GM13977 (cell line): ENCODE measurements at regions not wholly inside any gene's neighbourhood (a gene's known extent, or its start where the extent isn't known, plus 50 kb on each side); places are given as distances from the start of the nearest gene placed in this dataset.

ENCODE experiments used
- DNase-seq: peaks from one replicate; pipeline ENCODE4 v3.0.0; 2012; ENCODE audit warnings: low spot score
- in situ Hi-C: fragments of 300-500 bp; cut with MboI; formaldehyde crosslinking; loops from one replicate; pipeline ENCODE4 v1.12.0; 2022; ENCODE audit warnings: low sequenced_read_pairs, low pct_unique_long_range_greater_than_20kb, mixed read lengths, inconsistent platforms; ENCODE audit not compliant: unreplicated experiment
- TF ChIP-seq, protein P1 (sequence below): IDR thresholded peaks from 2 replicates; pipeline ENCODE4 v1.5.1; 2012; ENCODE audit warnings: mild to moderate bottlenecking, control low read depth; ENCODE audit not compliant: insufficient read depth; ENCODE audit errors: extremely low read depth, missing control alignments

- in situ Hi-C loops = no loop called here
- TF ChIP-seq, protein P1, sequence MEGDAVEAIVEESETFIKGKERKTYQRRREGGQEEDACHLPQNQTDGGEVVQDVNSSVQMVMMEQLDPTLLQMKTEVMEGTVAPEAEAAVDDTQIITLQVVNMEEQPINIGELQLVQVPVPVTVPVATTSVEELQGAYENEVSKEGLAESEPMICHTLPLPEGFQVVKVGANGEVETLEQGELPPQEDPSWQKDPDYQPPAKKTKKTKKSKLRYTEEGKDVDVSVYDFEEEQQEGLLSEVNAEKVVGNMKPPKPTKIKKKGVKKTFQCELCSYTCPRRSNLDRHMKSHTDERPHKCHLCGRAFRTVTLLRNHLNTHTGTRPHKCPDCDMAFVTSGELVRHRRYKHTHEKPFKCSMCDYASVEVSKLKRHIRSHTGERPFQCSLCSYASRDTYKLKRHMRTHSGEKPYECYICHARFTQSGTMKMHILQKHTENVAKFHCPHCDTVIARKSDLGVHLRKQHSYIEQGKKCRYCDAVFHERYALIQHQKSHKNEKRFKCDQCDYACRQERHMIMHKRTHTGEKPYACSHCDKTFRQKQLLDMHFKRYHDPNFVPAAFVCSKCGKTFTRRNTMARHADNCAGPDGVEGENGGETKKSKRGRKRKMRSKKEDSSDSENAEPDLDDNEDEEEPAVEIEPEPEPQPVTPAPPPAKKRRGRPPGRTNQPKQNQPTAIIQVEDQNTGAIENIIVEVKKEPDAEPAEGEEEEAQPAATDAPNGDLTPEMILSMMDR = no peak
- no peak for DNase-seq
These were observed 102.0 kb downstream of the HTR5A start for GRCh38 chr7:155172141-155172540.

GRCh38 chr7:155173905-155174304, 103.8 kb downstream of the HTR5A start:
- no peak for DNase-seq
- TF ChIP-seq, protein P1 = no peak
- in situ Hi-C loops = no loop called here

DNA sequence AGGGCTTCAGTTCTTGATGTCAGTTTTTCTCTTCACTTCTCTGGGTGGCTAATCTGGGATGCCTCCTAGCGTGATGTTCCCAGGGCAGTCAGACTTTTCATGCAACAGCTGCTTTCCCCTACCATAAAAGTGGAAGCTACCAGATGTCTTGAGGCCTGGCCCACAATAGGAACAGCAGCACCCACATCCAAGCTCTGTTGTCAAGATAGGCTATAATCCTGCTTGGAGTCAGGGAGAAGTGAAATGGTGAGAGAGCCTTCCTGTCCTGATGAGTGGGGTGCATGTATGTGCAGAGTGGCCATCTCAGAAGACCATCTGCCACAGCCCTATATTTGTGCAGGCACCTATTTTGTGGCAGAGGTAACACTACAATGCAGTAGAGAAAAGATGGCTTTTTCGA, 108.0 kb downstream of the HTR5A start:
- in situ Hi-C loops = no loop called here
- TF ChIP-seq, protein P1 = no peak
- DNase-seq = no peak

DNA sequence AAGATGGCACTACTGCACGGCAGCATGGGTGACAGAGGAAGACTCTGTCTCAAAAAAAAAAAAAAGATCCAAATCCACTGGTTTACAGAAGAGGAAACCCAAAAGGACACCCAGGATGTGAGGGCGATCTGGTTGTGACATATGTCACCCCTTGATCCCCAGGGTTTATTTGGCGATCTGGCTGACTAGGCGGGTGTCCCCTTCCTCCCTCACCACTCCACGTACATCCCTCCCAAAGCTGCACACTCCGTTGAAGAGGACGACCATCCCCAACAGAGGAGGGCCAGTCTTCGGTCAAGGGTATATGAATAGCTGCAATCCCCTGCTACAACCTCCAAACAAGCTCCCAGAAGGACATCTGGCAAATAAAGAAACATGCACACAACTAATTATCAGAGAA, 111.6 kb downstream of the HTR5A start:
- in situ Hi-C loops = no loop called here
- TF ChIP-seq, protein P1 = no peak
- no peak for DNase-seq

- TF ChIP-seq, protein P1 = no peak
- in situ Hi-C loops = no loop called here
- no peak for DNase-seq
These were observed 112.4 kb downstream of the HTR5A start for GRCh38 chr7:155182406-155182970.

GRCh38 chr7:155183655-155184054, 113.5 kb downstream of the HTR5A start:
- no peak for DNase-seq
- TF ChIP-seq, protein P1 = no peak
- in situ Hi-C loops = no loop called here

- in situ Hi-C loops = no loop called here
- TF ChIP-seq, protein P1 = no peak
- no peak for DNase-seq
These were observed 112.8 kb upstream of the INSIG1 start for GRCh38 chr7:155184923-155185322.
